Kidney epithelial cell (primary cell): ENCODE measurements at regions not wholly inside any gene's neighbourhood (a gene's known extent, or its start where the extent isn't known, plus 50 kb on each side); places are given as distances from the start of the nearest gene placed in this dataset.

ENCODE experiments used
- DNase-seq: peaks from one replicate; pipeline ENCODE4 v3.0.0-alpha.2; 2010; ENCODE audit warnings: low read depth
- H3K27me3 ChIP-seq: 2 replicates; pipeline ENCODE4 v1.6.0; 2011; ENCODE audit warnings: low read length; ENCODE audit not compliant: control insufficient read depth, insufficient read depth
- H3K36me3 ChIP-seq: 2 replicates; pipeline ENCODE4 v1.5.1; 2011; ENCODE audit warnings: low read length; ENCODE audit not compliant: control insufficient read depth, insufficient read depth
- H3K4me3 ChIP-seq: 2 replicates; pipeline ENCODE4 v1.5.1; 2011; ENCODE audit warnings: low read depth, mild to moderate bottlenecking, control low read depth, low read length
- CTCF ChIP-seq: IDR thresholded peaks from 2 replicates; pipeline ENCODE4 v1.5.1; 2011; ENCODE audit warnings: mild to moderate bottlenecking, moderate library complexity, low read length, control low read depth, inconsistent platforms; ENCODE audit not compliant: insufficient read depth, poor library complexity, severe bottlenecking

GRCh38 chr11:128234143-128234542, 353.2 kb downstream of the ETS1 start:
- H3K36me3 ChIP-seq = no peaks in the 10 kb centered on the region
- TF ChIP-seq CTCF = no peak
- no peak for DNase-seq
- H3K4me3 ChIP-seq = no peak overlapping the region
- H3K27me3 ChIP-seq = no peaks in the 10 kb centered on the region

DNA sequence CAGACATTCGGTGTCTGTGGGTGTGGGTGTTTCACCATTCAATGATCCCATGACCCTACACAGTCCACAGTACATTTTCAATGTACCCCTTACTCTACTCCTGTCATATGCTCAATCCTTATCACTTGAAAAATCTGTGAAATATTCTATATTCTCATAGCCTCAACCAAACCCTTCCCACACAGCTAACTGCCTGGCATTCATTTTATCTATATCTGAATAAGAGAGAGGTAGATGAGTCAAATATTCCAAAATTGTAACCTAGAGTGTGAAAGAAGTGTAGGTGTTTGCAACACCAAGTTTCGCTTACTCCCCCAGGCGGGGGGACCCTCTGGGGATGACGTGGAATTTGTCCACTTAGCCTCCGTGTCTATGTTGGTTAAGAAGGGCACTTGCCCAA, 354.8 kb downstream of the ETS1 start:
- no peak for TF ChIP-seq CTCF
- H3K4me3 ChIP-seq = no peak overlapping the region
- H3K36me3 ChIP-seq = no peaks in the 10 kb centered on the region
- no peaks in the 10 kb centered on the region for H3K27me3 ChIP-seq
- DNase-seq = no peak

GRCh38 chr11:128231845-128232410, 355.4 kb downstream of the ETS1 start:
- no peaks in the 10 kb centered on the region for H3K36me3 ChIP-seq
- no peak for DNase-seq
- H3K27me3 ChIP-seq = no peaks in the 10 kb centered on the region
- no peak for TF ChIP-seq CTCF
- H3K4me3 ChIP-seq = no peak overlapping the region

DNA sequence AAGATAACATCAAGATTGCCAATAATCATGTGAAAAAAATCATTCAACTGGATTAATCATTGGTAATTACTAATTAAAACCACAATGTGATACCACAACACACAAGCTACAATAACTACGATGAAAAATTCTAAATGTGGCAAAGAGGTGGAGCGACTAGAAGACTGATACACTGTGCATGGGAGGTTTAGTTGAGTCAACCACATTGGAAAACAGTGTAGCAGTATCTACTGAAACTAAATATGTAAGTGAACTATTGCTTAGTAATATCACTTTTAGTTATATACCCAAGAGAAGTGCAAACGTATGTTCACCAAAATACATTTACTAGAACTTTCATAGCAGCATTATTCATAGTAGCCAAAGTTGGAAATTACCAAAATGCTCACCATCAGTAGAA, 359.9 kb downstream of the ETS1 start:
- Histone ChIP-seq H3K4me3 (no peak overlapping the region), H3K27me3 (no peaks in the 10 kb centered on the region), H3K36me3 (no peaks in the 10 kb centered on the region)
- DNase-seq = no peak
- TF ChIP-seq CTCF = no peak

DNA sequence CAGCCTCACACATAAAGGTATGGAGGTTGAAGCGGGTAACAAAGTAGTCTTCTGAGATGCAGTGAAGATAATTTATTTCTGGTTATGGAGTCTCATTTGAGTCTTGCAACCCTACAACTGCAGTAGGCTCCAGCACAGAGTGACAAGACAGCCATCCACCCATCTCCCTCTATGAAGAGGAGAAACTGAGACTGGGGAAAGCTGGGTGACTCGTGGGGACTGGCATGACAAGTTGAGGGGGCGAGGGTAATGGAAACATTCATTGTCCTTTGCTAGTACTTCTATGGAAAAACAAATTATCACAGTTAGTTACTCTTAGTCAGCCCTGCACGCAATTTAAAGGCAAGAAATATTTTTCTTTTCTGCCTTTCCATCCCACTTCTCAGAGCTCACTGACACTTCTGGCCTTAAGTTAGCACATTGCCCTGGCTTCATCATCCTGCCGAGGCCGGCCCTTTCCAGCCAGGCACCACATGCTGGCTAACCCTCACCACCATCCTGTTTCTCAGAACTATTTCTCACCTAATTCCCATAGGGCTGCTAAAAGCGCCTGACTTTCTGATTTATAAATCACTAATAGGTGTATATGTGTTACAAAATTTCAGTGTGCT, 361.1 kb downstream of the ETS1 start:
- no peak overlapping the region for H3K4me3 ChIP-seq
- H3K27me3 ChIP-seq = no peaks in the 10 kb centered on the region
- no peak for DNase-seq

More for the DNA sequence above, 361.1 kb downstream of the ETS1 start:
- no peak for TF ChIP-seq CTCF
- no peaks in the 10 kb centered on the region for H3K36me3 ChIP-seq
